Natural killer cell treated with Interleukin-12 subunit alpha and Interleukin-12 subunit beta and Interleukin-15 and Interleukin-18, amount 100 ng/mL, for 72 hours (primary cell): ENCODE measurements at regions not wholly inside any gene's neighbourhood (a gene's known extent, or its start where the extent isn't known, plus 50 kb on each side); places are given as distances from the start of the nearest gene placed in this dataset.
"Not testable (repeated sequence)": the region's sequence is repeated elsewhere in the genome, so short reads cannot be mapped to it uniquely, and the experiment has no call there.

Experiments used
- ATAC-seq, 2 donors: fragments of 150-1000 bp; cut with Tn5 transposase in 1 of 2; sonication (Bioruptor Pico), chemical (Tn5 transposase) in 1 of 2; 2 replicates each; pipeline ENCODE4 v1.10.0; 2021
- DNase-seq: peaks from one replicate; pipeline ENCODE4 v3.0.0; 2022; ENCODE audit warnings: low spot score
- H3K27ac Mint-ChIP-seq, 2 donors: 1 replicate in 1 of 2; 2 replicates in 1 of 2; pipeline ENCODE4 v1.8.0; 2022; ENCODE audit warnings: mixed read lengths in 2 of 2, mild to moderate bottlenecking in 1 of 2, moderate library complexity in 1 of 2
- H3K27me3 Mint-ChIP-seq, 2 donors: 1 replicate in 1 of 2; 2 replicates in 1 of 2; pipeline ENCODE4 v1.8.0; 2022; ENCODE audit warnings: mixed read lengths in 2 of 2
- H3K36me3 Mint-ChIP-seq: one replicate; pipeline ENCODE4 v1.8.0; 2022; ENCODE audit warnings: mixed read lengths
- H3K4me1 Mint-ChIP-seq, 2 donors: 1 replicate in 1 of 2; 2 replicates in 1 of 2; pipeline ENCODE4 v1.8.0; 2022; ENCODE audit warnings: low read depth in 2 of 2, mixed read lengths in 2 of 2, mild to moderate bottlenecking in 1 of 2
- H3K4me3 Mint-ChIP-seq: one replicate; pipeline ENCODE4 v1.8.0; 2022; ENCODE audit warnings: mixed read lengths
- H3K9me3 Mint-ChIP-seq: 2 replicates; pipeline ENCODE4 v1.8.0; 2022; ENCODE audit warnings: mixed read lengths

DNA sequence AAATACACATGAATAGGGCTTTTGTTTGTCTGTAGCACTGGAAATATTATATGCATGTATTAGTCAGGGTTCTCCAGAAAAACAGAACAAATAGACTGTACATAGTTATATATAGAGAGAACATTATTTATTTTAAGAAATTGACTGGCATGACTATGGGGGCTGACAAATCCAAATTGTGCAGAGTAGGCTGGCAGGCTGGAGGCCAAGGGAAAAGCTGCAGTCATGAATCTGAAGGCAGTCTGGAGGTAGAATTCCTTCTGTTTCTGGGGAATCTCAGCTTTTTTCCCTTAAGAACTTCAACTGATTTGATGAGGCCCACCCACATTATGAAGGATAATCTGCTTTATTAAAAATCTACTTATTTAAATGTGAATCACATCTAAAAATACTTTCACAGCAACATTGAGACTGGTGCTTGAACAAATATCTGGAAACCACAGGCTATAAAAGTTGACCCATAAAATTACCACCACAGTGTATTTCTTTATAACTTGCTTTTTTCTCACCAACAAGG is 344.2 kb upstream of the KIAA1217 start:
- H3K36me3 Mint-ChIP-seq, result no peaks in the 10 kb centered on the region
- H3K4me1 Mint-ChIP-seq, result no peaks in the 10 kb centered on the region
- H3K27ac Mint-ChIP-seq, result no peak overlapping the region
- no peak for ATAC-seq
- H3K4me3 Mint-ChIP-seq, result no peak overlapping the region
- H3K9me3 Mint-ChIP-seq, result no peaks in the 10 kb centered on the region
- no peaks in the 10 kb centered on the region for H3K27me3 Mint-ChIP-seq
- no peak for DNase-seq

DNA sequence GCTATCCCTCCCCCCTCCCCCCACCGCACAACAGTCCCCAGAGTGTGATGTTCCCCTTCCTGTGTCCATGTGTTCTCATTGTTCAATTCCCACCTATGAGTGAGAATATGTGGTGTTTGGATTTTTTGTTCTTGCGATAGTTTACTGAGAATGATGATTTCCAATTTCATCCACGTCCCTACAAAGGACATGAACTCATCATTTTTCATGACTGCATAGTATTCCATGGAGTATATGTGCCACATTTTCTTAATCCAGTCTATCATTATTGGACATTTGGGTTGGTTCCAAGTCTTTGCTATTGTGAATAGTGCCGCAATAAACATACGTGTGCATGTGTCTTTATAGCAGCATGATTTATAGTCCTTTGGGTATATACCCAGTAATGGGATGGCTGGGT is 342.0 kb upstream of the KIAA1217 start:
- H3K36me3 Mint-ChIP-seq, ATAC-seq, H3K4me1 Mint-ChIP-seq, H3K27ac Mint-ChIP-seq, H3K9me3 Mint-ChIP-seq, DNase-seq, H3K4me3 Mint-ChIP-seq, H3K27me3 Mint-ChIP-seq: not testable (repeated sequence)

- no peak overlapping the region for H3K4me3 Mint-ChIP-seq
- H3K9me3 Mint-ChIP-seq, result peaks cover 3% of the 10 kb centered on the region
- no peaks in the 10 kb centered on the region for H3K27me3 Mint-ChIP-seq
- ATAC-seq, result no peak
- H3K36me3 Mint-ChIP-seq, result no peaks in the 10 kb centered on the region
- H3K4me1 Mint-ChIP-seq, result peaks cover 5 to 7% of the 10 kb centered on the region in 2 donors
- H3K27ac Mint-ChIP-seq, result no peak overlapping the region
- no peak for DNase-seq
Measured at GRCh38 chr10:23868121-23868520, 340.8 kb upstream of the KIAA1217 start.

DNA sequence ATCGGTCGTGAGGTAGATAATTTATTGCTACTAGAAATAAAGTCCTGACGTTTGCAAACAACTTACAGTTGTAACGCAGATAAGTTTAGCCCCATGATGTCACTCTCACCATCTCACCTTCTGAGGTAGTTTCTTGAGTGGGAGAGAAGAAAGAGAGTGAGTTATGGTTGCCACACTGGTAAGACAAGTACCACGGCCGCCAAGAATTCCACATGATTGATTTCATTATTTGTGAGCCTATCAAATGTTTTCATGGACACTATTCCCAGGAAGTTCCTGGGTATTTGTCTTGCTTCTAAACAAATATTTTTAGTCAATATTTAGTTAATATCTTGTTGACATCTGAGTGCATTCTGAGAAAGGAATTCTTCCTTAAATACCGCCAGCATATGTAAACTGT is 339.4 kb upstream of the KIAA1217 start:
- Mint-ChIP-seq H3K27me3 (no peaks in the 10 kb centered on the region), H3K27ac (no peak overlapping the region), H3K4me1 (peaks cover 5 to 7% of the 10 kb centered on the region in 2 donors), H3K4me3 (no peak overlapping the region), H3K9me3 (peaks cover 6% of the 10 kb centered on the region), H3K36me3 (no peaks in the 10 kb centered on the region)
- ATAC-seq (no peak), DNase-seq (no peak)

GRCh38 chr10:23869996-23870395 is 338.9 kb upstream of the KIAA1217 start:
- no peaks in the 10 kb centered on the region for H3K27me3 Mint-ChIP-seq
- DNase-seq, result no peak
- peaks cover 6% of the 10 kb centered on the region for H3K9me3 Mint-ChIP-seq

DNA sequence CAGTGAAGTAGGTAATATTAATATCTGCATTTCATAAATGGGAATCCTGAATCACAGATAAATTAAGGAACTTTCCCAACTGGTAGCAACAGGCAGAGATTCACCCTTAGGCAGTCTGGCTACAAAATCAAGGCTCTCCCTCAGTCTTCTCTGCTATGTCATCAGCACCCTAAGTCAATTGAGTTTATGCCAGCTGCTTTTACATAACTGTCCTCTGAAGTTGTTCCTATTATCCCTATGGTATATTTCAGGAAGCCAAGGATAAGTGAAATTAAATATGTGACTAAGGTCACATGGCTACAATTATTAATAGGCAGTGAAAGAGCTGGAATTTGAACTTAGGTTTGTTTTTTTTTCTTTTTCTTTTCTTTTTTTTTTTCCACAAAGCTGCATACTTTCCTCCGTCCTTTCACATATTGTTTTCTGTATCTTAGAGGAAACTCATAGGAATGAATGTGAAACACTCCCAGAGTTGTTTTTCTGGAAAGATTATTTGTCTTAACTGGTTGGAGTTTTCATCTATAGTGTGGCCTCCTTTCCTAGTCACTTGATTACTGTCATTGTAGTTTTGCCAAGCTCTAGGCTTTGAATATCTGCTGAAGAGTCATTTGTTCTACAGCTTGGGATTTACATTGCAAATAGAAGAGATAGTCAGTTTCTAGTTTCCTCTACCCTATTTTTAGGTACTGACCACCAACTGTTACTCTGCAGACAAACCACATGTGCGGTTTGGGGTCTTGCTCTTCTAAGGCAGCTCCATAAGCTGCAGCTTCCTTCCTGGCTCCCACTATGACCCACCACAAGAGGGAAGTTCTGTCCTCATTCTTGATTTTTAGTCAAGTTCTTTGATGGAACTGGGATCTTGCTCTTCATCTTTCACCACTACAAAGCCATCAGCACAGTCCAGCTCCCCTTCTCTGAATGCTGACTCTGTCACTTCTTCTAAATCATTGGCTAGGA is 338.0 kb upstream of the KIAA1217 start:
- H3K27ac Mint-ChIP-seq, result no peak overlapping the region
- ATAC-seq (no peak), DNase-seq (no peak)
- H3K9me3 Mint-ChIP-seq, result peaks cover 6% of the 10 kb centered on the region
- no peaks in the 10 kb centered on the region for H3K36me3 Mint-ChIP-seq
- no peak overlapping the region for H3K4me3 Mint-ChIP-seq
- peaks cover 5 to 7% of the 10 kb centered on the region in 2 donors for H3K4me1 Mint-ChIP-seq
- no peaks in the 10 kb centered on the region for H3K27me3 Mint-ChIP-seq

More at GRCh38 chr10:23869996-23870395, 338.9 kb upstream of the KIAA1217 start:
- Mint-ChIP-seq H3K4me3 (no peak overlapping the region), H3K4me1 (peaks cover 5 to 7% of the 10 kb centered on the region in 2 donors), H3K36me3 (no peaks in the 10 kb centered on the region), H3K27ac (no peak overlapping the region)
- no peak for ATAC-seq

- Mint-ChIP-seq H3K36me3 (no peaks in the 10 kb centered on the region), H3K27ac (no peak overlapping the region), H3K4me1 (peaks cover 5 to 7% of the 10 kb centered on the region in 2 donors)
Measured at GRCh38 chr10:23872290-23872689, 336.6 kb upstream of the KIAA1217 start.

DNA sequence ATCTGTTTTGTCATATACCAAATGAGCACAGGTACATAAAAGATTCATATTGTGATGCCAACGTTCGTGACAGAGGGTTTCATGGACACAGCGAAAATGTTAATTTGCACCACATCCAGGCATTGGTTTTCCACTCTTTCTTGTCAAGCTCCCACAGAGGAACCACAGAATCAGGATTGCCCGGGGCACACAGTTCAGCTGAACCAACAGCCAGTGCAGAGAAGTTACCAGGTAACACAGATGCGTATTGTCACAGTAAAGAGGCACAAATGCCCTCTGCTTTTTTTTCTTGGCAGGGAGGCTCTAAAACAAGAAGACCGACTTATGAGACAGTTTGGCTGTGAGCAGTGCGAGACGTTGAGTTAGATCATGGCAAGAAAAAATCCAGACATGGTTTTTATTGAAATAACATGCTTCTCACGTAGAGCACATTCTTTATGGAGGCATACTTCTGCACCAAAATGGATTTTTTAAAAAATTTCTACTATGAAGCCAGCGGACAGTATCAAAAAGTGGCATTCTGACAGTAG is 331.1 kb upstream of the KIAA1217 start:
- Mint-ChIP-seq H3K27ac (no peak overlapping the region), H3K27me3 (no peaks in the 10 kb centered on the region), H3K4me3 (no peak overlapping the region), H3K4me1 (no peaks in the 10 kb centered on the region), H3K9me3 (peaks cover 2% of the 10 kb centered on the region), H3K36me3 (no peaks in the 10 kb centered on the region)
- no peak for ATAC-seq
- no peak for DNase-seq

More at GRCh38 chr10:23872290-23872689, 336.6 kb upstream of the KIAA1217 start:
- ATAC-seq (no peak), DNase-seq (no peak)
- Mint-ChIP-seq H3K27me3 (no peaks in the 10 kb centered on the region), H3K9me3 (peaks cover 6% of the 10 kb centered on the region), H3K4me3 (no peak overlapping the region)

GRCh38 chr10:23884670-23885069 is 324.3 kb upstream of the KIAA1217 start:
- ATAC-seq, result no peak
- peaks cover 3% of the 10 kb centered on the region for H3K9me3 Mint-ChIP-seq

GRCh38 chr10:23885853-23886252 is 323.1 kb upstream of the KIAA1217 start:
- no peak for DNase-seq
- ATAC-seq, result no peak
- Mint-ChIP-seq H3K27me3 (no peaks in the 10 kb centered on the region), H3K4me1 (peaks cover 0 to 6% of the 10 kb centered on the region in 2 donors), H3K27ac (no peak overlapping the region), H3K4me3 (no peak overlapping the region), H3K36me3 (no peaks in the 10 kb centered on the region), H3K9me3 (peaks cover 3% of the 10 kb centered on the region)

More at GRCh38 chr10:23884670-23885069, 324.3 kb upstream of the KIAA1217 start:
- DNase-seq, result no peak
- H3K4me3 Mint-ChIP-seq, result no peak overlapping the region
- no peaks in the 10 kb centered on the region for H3K36me3 Mint-ChIP-seq
- H3K4me1 Mint-ChIP-seq, result peaks cover 0 to 6% of the 10 kb centered on the region in 2 donors
- H3K27ac Mint-ChIP-seq, result no peak overlapping the region
- H3K27me3 Mint-ChIP-seq, result no peaks in the 10 kb centered on the region

- ATAC-seq (no peak), DNase-seq (no peak)
- H3K4me1 Mint-ChIP-seq, result peaks cover 0 to 6% of the 10 kb centered on the region in 2 donors
- H3K9me3 Mint-ChIP-seq, result peaks cover 3% of the 10 kb centered on the region
- no peaks in the 10 kb centered on the region for H3K36me3 Mint-ChIP-seq
- no peak overlapping the region for H3K4me3 Mint-ChIP-seq
- H3K27me3 Mint-ChIP-seq, result no peaks in the 10 kb centered on the region
- H3K27ac Mint-ChIP-seq, result no peak overlapping the region
Measured at GRCh38 chr10:23886355-23886754, 322.6 kb upstream of the KIAA1217 start.

- DNase-seq (no peak), ATAC-seq (no peak)
- Mint-ChIP-seq H3K27ac (no peak overlapping the region), H3K36me3 (peaks cover 5% of the 10 kb centered on the region), H3K4me3 (no peak overlapping the region), H3K9me3 (peaks cover 4% of the 10 kb centered on the region), H3K4me1 (peaks cover 0 to 1% of the 10 kb centered on the region in 2 donors), H3K27me3 (no peaks in the 10 kb centered on the region)
Measured at GRCh38 chr10:23891301-23891700, 317.6 kb upstream of the KIAA1217 start.

- no peak for ATAC-seq
- Mint-ChIP-seq H3K36me3 (peaks cover 5% of the 10 kb centered on the region), H3K27me3 (no peaks in the 10 kb centered on the region), H3K27ac (no peak overlapping the region), H3K9me3 (peaks cover 4% of the 10 kb centered on the region), H3K4me3 (no peak overlapping the region), H3K4me1 (no peaks in the 10 kb centered on the region)
- DNase-seq, result no peak
Measured at GRCh38 chr10:23892296-23892695, 316.6 kb upstream of the KIAA1217 start.

DNA sequence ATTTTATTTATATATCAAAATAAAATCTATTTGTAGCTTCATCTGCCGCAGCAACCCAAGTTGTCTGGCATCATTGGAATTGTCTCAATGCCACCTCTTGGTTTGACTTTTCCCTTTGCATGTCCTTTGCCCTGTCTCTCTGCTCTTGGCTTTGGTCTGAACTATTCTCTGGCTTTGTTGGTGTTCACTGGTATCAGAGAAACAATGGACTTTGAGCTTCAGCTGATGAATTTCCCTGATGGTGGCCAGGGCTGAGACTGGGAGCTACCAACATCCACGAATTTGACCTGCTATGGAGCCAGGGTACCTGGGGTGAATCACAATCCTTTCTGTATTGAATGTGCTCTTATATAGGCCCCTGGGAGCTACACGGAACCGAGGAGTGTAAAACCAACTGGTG is 311.7 kb upstream of the KIAA1217 start:
- ATAC-seq (no peak), DNase-seq (no peak)
- Mint-ChIP-seq H3K27ac (no peak overlapping the region), H3K4me3 (no peak overlapping the region), H3K27me3 (no peaks in the 10 kb centered on the region), H3K9me3 (peaks cover 4% of the 10 kb centered on the region), H3K4me1 (no peaks in the 10 kb centered on the region), H3K36me3 (peaks cover 5% of the 10 kb centered on the region)
